ENCODE measurements at regions not wholly inside any gene's neighbourhood (a gene's known extent, or its start where the extent isn't known, plus 50 kb on each side); places are given as distances from the start of the nearest gene placed in this dataset.

GRCh38 chr21:31406510-31406909 lies 62.4 kb upstream of the TIAM1 start:
- no peak overlapping the region for H2BK15ac ChIP-seq (ENCODE audit: low read depth, poor library complexity, severe bottlenecking)
- H3K27ac ChIP-seq (ENCODE audit: low read length, poor library complexity, severe bottlenecking), result no peak overlapping the region
- no peak overlapping the region for H2AFZ ChIP-seq (ENCODE audit: low read depth, low read length)
- no peak for DNase-seq
- peaks cover 0 to 14% of the 10 kb centered on the region in 2 experiments for H3K27me3 ChIP-seq (ENCODE audit: control insufficient read depth in 1 of 2, insufficient read depth in 1 of 2, low read length in 2 of 2)
- no peak overlapping the region for H4K8ac ChIP-seq (ENCODE audit: low read length)
- no peaks in the 10 kb centered on the region for H3K4me1 ChIP-seq (ENCODE audit: control insufficient read depth, insufficient read depth, low read depth, low read length)
- no peak overlapping the region for H3K18ac ChIP-seq (ENCODE audit: low read depth in 1 of 2, low read length in 2 of 2)
- H2BK120ac ChIP-seq (ENCODE audit: low read depth, low read length), result no peak overlapping the region
- H4K91ac ChIP-seq (ENCODE audit: low read length), result no peak overlapping the region
- no peak overlapping the region for H3K9ac ChIP-seq (ENCODE audit: low read length)
- WGBS, result 90% methylated on average over 2 of the region's 2 CpGs
- H3K9me3 ChIP-seq (ENCODE audit: control insufficient read depth, low read length), result no peaks in the 10 kb centered on the region
- H3K23ac ChIP-seq (ENCODE audit: low read length in 2 of 2), result no peak overlapping the region
- no peak overlapping the region for H3K14ac ChIP-seq (ENCODE audit: low read length in 2 of 2)
- H2AK5ac ChIP-seq (ENCODE audit: low read length, severe bottlenecking), result no peak overlapping the region
- H2BK5ac ChIP-seq (ENCODE audit: low read depth, low read length, poor library complexity, severe bottlenecking), result no peak overlapping the region
- no peaks in the 10 kb centered on the region for H3K36me3 ChIP-seq (ENCODE audit: control insufficient read depth in 1 of 2, insufficient read depth in 2 of 2, low read depth in 1 of 2, low read length in 2 of 2)
- H3K4me3 ChIP-seq (ENCODE audit: insufficient read depth in 1 of 2, low read depth in 1 of 2, low read length in 2 of 2), result no peak overlapping the region
- no peak overlapping the region for H3K4ac ChIP-seq (ENCODE audit: low read depth in 1 of 2, low read length in 2 of 2)
- no peak overlapping the region for H2BK12ac ChIP-seq (ENCODE audit: low read length in 2 of 2)
- peaks cover 3% of the 10 kb centered on the region for H3K79me1 ChIP-seq (replicated peaks; ENCODE audit: low read length, poor library complexity, severe bottlenecking)
- H3K4me2 ChIP-seq (ENCODE audit: low read length, poor library complexity, severe bottlenecking), result no peak overlapping the region

DNA sequence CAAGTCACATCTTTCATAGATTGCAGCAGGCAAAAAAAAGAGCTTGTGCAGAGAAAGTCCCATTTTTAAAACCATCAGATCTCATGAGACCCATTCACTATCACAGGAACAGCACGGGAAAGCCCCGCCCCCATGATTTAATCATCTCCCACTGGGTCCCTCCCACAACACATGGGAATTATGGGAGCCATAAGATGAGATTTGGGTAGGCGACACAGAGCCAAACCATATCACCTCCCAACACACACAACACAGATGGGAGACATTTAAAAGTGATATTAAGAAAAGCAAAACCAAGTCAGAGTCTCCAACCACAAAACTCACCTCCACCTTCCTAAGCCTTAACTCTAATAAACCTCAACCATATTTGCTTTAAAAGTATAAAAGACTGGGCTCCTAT lies 61.5 kb upstream of the TIAM1 start:
- 95% methylated on average over 3 of the region's 3 CpGs for WGBS
- Histone ChIP-seq H3K36me3 (ENCODE audit: control insufficient read depth in 1 of 2, insufficient read depth in 2 of 2, low read depth in 1 of 2, low read length in 2 of 2) (no peaks in the 10 kb centered on the region), H2BK120ac (ENCODE audit: low read depth, low read length) (no peak overlapping the region), H3K27ac (ENCODE audit: low read length, poor library complexity, severe bottlenecking) (no peak overlapping the region), H3K14ac (ENCODE audit: low read length in 2 of 2) (no peak overlapping the region), H4K8ac (ENCODE audit: low read length) (no peak overlapping the region), H2BK5ac (ENCODE audit: low read depth, low read length, poor library complexity, severe bottlenecking) (no peak overlapping the region), H2AFZ (ENCODE audit: low read depth, low read length) (no peak overlapping the region), H4K91ac (ENCODE audit: low read length) (no peak overlapping the region), H3K27me3 (ENCODE audit: control insufficient read depth in 1 of 2, insufficient read depth in 1 of 2, low read length in 2 of 2) (peaks cover 0 to 11% of the 10 kb centered on the region in 2 experiments), H2BK15ac (ENCODE audit: low read depth, poor library complexity, severe bottlenecking) (no peak overlapping the region), H3K23ac (ENCODE audit: low read length in 2 of 2) (no peak overlapping the region), H2AK5ac (ENCODE audit: low read length, severe bottlenecking) (no peak overlapping the region), H3K9me3 (ENCODE audit: control insufficient read depth, low read length) (no peaks in the 10 kb centered on the region), H3K4me2 (ENCODE audit: low read length, poor library complexity, severe bottlenecking) (no peak overlapping the region), H3K4ac (ENCODE audit: low read depth in 1 of 2, low read length in 2 of 2) (no peak overlapping the region), H3K4me3 (ENCODE audit: insufficient read depth in 1 of 2, low read depth in 1 of 2, low read length in 2 of 2) (no peak overlapping the region), H3K4me1 (ENCODE audit: control insufficient read depth, insufficient read depth, low read depth, low read length) (no peaks in the 10 kb centered on the region), H3K9ac (ENCODE audit: low read length) (no peak overlapping the region), H3K18ac (ENCODE audit: low read depth in 1 of 2, low read length in 2 of 2) (no peak overlapping the region), H3K79me1 (replicated peaks; ENCODE audit: low read length, poor library complexity, severe bottlenecking) (peaks cover 3% of the 10 kb centered on the region), H2BK12ac (ENCODE audit: low read length in 2 of 2) (no peak overlapping the region)
- DNase-seq, result no peak

GRCh38 chr21:31403596-31404333 lies 59.7 kb upstream of the TIAM1 start:
- Histone ChIP-seq H3K23ac (ENCODE audit: low read length in 2 of 2) (no peak overlapping the region), H2AK5ac (ENCODE audit: low read length, severe bottlenecking) (no peak overlapping the region), H3K79me1 (replicated peaks; ENCODE audit: low read length, poor library complexity, severe bottlenecking) (peaks cover 3% of the 10 kb centered on the region), H3K27ac (ENCODE audit: low read length, poor library complexity, severe bottlenecking) (no peak overlapping the region), H3K4ac (ENCODE audit: low read depth in 1 of 2, low read length in 2 of 2) (no peak overlapping the region), H3K14ac (ENCODE audit: low read length in 2 of 2) (no peak overlapping the region), H2BK15ac (ENCODE audit: low read depth, poor library complexity, severe bottlenecking) (no peak overlapping the region), H3K18ac (ENCODE audit: low read depth in 1 of 2, low read length in 2 of 2) (no peak overlapping the region), H3K4me3 (ENCODE audit: insufficient read depth in 1 of 2, low read depth in 1 of 2, low read length in 2 of 2) (no peak overlapping the region), H3K36me3 (ENCODE audit: control insufficient read depth in 1 of 2, insufficient read depth in 2 of 2, low read depth in 1 of 2, low read length in 2 of 2) (no peaks in the 10 kb centered on the region), H2BK5ac (ENCODE audit: low read depth, low read length, poor library complexity, severe bottlenecking) (no peak overlapping the region), H3K27me3 (ENCODE audit: control insufficient read depth in 1 of 2, insufficient read depth in 1 of 2, low read length in 2 of 2) (peaks cover 0 to 10% of the 10 kb centered on the region in 2 experiments), H4K91ac (ENCODE audit: low read length) (no peak overlapping the region), H2BK120ac (ENCODE audit: low read depth, low read length) (no peak overlapping the region), H2BK12ac (ENCODE audit: low read length in 2 of 2) (no peak overlapping the region), H4K8ac (ENCODE audit: low read length) (no peak overlapping the region), H2AFZ (ENCODE audit: low read depth, low read length) (peak overlapping the region; percentile 60), H3K9ac (ENCODE audit: low read length) (no peak overlapping the region), H3K4me1 (ENCODE audit: control insufficient read depth, insufficient read depth, low read depth, low read length) (no peaks in the 10 kb centered on the region), H3K9me3 (ENCODE audit: control insufficient read depth, low read length) (no peaks in the 10 kb centered on the region), H3K4me2 (ENCODE audit: low read length, poor library complexity, severe bottlenecking) (no peak overlapping the region)
- no peak for DNase-seq
- 17% methylated on average over 5 of the region's 6 CpGs for WGBS

GRCh38 chr21:31399591-31399990 lies 55.5 kb upstream of the TIAM1 start:
- Histone ChIP-seq H3K4me1 (ENCODE audit: control insufficient read depth, insufficient read depth, low read depth, low read length) (no peaks in the 10 kb centered on the region), H2AK5ac (ENCODE audit: low read length, severe bottlenecking) (no peak overlapping the region), H3K9ac (ENCODE audit: low read length) (no peak overlapping the region), H3K4ac (ENCODE audit: low read depth in 1 of 2, low read length in 2 of 2) (no peak overlapping the region), H2BK15ac (ENCODE audit: low read depth, poor library complexity, severe bottlenecking) (no peak overlapping the region), H2BK5ac (ENCODE audit: low read depth, low read length, poor library complexity, severe bottlenecking) (no peak overlapping the region), H4K8ac (ENCODE audit: low read length) (no peak overlapping the region), H3K18ac (ENCODE audit: low read depth in 1 of 2, low read length in 2 of 2) (no peak overlapping the region), H3K79me1 (replicated peaks; ENCODE audit: low read length, poor library complexity, severe bottlenecking) (no peaks in the 10 kb centered on the region), H3K27ac (ENCODE audit: low read length, poor library complexity, severe bottlenecking) (no peak overlapping the region), H3K14ac (ENCODE audit: low read length in 2 of 2) (no peak overlapping the region), H2BK12ac (ENCODE audit: low read length in 2 of 2) (no peak overlapping the region), H3K27me3 (ENCODE audit: control insufficient read depth in 1 of 2, insufficient read depth in 1 of 2, low read length in 2 of 2) (peaks cover 0 to 10% of the 10 kb centered on the region in 2 experiments), H2BK120ac (ENCODE audit: low read depth, low read length) (no peak overlapping the region), H3K23ac (ENCODE audit: low read length in 2 of 2) (no peak overlapping the region), H3K36me3 (ENCODE audit: control insufficient read depth in 1 of 2, insufficient read depth in 2 of 2, low read depth in 1 of 2, low read length in 2 of 2) (no peaks in the 10 kb centered on the region), H3K9me3 (ENCODE audit: control insufficient read depth, low read length) (no peaks in the 10 kb centered on the region), H4K91ac (ENCODE audit: low read length) (no peak overlapping the region), H3K4me2 (ENCODE audit: low read length, poor library complexity, severe bottlenecking) (no peak overlapping the region), H2AFZ (ENCODE audit: low read depth, low read length) (no peak overlapping the region), H3K4me3 (ENCODE audit: insufficient read depth in 1 of 2, low read depth in 1 of 2, low read length in 2 of 2) (no peak overlapping the region)
- WGBS, result 98% methylated on average over 2 of the region's 2 CpGs
- no peak for DNase-seq

Data from mesenchymal stem cell (in vitro differentiated cells and primary cell).